GM18505 (cell line): ENCODE measurements at regions not wholly inside any gene's neighbourhood (a gene's known extent, or its start where the extent isn't known, plus 50 kb on each side); places are given as distances from the start of the nearest gene placed in this dataset.
"Not testable (repeated sequence)": the region's sequence is repeated elsewhere in the genome, so short reads cannot be mapped to it uniquely, and the experiment has no call there.

Experiments used
- ATAC-seq: cut with Tn5 transposase; IDR thresholded peaks from one replicate; pipeline ENCODE4 v1.9.1; 2021; ENCODE audit not compliant: unreplicated experiment
- POLR2A ChIP-seq: IDR thresholded peaks from 4 replicates; pipeline ENCODE4 v1.6.1; 2011; ENCODE audit warnings: borderline replicate concordance; ENCODE audit not compliant: insufficient read depth, insufficient read length; ENCODE audit errors: extremely low read depth

- ATAC-seq = no peak
- no peak for TF ChIP-seq POLR2A
Observed at GRCh38 chr1:55298167-55298894, 83.2 kb upstream of the USP24 start.

GRCh38 chr1:55296247-55296646 is 81.1 kb upstream of the USP24 start:
- ATAC-seq = not testable (repeated sequence)

GRCh38 chr1:55289614-55290013 is 74.5 kb upstream of the USP24 start:
- no peak for ATAC-seq
- no peak for TF ChIP-seq POLR2A

GRCh38 chr1:55289042-55289441 is 73.9 kb upstream of the USP24 start:
- TF ChIP-seq POLR2A = no peak
- ATAC-seq = no peak

- no peak for TF ChIP-seq POLR2A
- ATAC-seq = peak; percentile 86
Observed at GRCh38 chr1:55288245-55288644, 73.1 kb upstream of the USP24 start.

GRCh38 chr1:55287723-55288122 is 72.6 kb upstream of the USP24 start:
- TF ChIP-seq POLR2A = no peak

GRCh38 chr1:55286856-55287602 is 71.9 kb upstream of the USP24 start:
- ATAC-seq = no peak
- TF ChIP-seq POLR2A = no peak

More at GRCh38 chr1:55287723-55288122, 72.6 kb upstream of the USP24 start:
- ATAC-seq = peak; percentile 36

- ATAC-seq = no peak
- TF ChIP-seq POLR2A = no peak
Observed at GRCh38 chr1:55285834-55286233, 70.7 kb upstream of the USP24 start.

GRCh38 chr1:55284856-55285255 is 69.7 kb upstream of the USP24 start:
- no peak for ATAC-seq
- TF ChIP-seq POLR2A = no peak

- no peak for ATAC-seq
- no peak for TF ChIP-seq POLR2A
Observed at GRCh38 chr1:55282058-55282457, 66.9 kb upstream of the USP24 start.

GRCh38 chr1:55280731-55281130 is 65.6 kb upstream of the USP24 start:
- ATAC-seq = no peak

GRCh38 chr1:55279627-55280026 is 64.5 kb upstream of the USP24 start:
- no peak for TF ChIP-seq POLR2A
- no peak for ATAC-seq

More at GRCh38 chr1:55280731-55281130, 65.6 kb upstream of the USP24 start:
- TF ChIP-seq POLR2A = no peak

- TF ChIP-seq POLR2A = no peak
- ATAC-seq = no peak
Observed at GRCh38 chr1:55278378-55278777, 63.2 kb upstream of the USP24 start.
